ENCODE measurements at regions not wholly inside any gene's neighbourhood (a gene's known extent, or its start where the extent isn't known, plus 50 kb on each side); places are given as distances from the start of the nearest gene placed in this dataset.

DNA sequence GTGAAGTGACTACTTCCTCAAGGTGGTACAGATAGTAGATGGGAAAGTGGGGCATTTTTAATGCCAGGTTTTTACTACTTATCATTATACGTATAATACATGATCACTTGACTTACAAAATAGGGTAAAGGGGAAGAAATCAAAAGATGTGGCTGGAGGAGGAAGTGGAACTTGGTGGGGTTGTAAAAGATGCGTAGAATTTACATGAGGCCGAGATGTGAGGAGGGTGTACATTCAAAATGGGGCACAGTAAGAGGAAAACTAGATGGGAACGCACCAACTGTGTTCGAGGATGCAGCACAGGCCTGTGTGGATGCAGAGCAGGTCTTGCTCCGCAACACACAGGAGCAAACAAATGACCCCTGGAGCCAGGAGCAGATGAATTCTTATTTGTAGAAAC lies 403.3 kb downstream of the TXNL1 start:
- TF ChIP-seq BHLHE40 (IDR thresholded peaks at IDR 0.05; ENCODE audit: borderline replicate concordance in 1 of 2, low read depth in 2 of 2, low read length in 1 of 2), result no peak
- no peak for TF ChIP-seq NFIC (IDR thresholded peaks at IDR 0.05; ENCODE audit: low read depth, low read length)
